HG02588 (cell line): ENCODE measurements at regions not wholly inside any gene's neighbourhood (a gene's known extent, or its start where the extent isn't known, plus 50 kb on each side); places are given as distances from the start of the nearest gene placed in this dataset.

Experiments
- ATAC-seq: cut with Tn5 transposase; IDR thresholded peaks from one replicate; pipeline ENCODE4 v1.9.1; 2021; ENCODE audit warnings: mild to moderate bottlenecking, moderate library complexity; ENCODE audit not compliant: unreplicated experiment

DNA sequence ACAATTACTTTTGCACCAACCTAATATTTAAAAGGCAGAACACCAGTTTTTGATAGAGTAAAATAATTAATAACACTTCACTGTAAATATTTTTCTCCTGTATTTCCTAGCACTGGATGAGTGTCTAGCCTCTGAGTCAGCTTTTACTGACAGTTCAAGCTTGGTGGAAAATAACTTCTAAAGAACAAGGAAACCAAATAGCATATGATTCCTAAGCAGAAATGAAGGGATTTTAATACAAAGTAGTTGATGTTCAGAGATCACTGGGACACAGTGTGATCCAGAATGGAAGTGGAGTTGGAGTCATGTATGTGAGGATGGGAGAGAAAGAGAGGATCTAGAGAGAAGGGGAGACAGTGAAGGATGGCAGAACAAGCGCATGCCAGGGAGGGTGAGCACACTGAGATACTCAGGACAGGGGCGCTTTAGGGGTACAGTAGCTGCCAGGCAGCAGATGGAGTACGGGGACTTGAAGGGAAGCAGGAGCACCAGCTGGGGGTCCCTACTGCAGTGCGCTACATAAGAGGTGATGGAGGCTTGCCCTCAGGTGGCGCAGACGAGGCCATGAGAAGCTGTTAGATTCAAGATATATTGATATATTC lies 117.9 kb upstream of the KLF6 start:
- ATAC-seq, result peak; percentile 37

- ATAC-seq, result peak; percentile 95
Measured at GRCh38 chr10:3902054-3902808, 117.2 kb upstream of the KLF6 start.

DNA sequence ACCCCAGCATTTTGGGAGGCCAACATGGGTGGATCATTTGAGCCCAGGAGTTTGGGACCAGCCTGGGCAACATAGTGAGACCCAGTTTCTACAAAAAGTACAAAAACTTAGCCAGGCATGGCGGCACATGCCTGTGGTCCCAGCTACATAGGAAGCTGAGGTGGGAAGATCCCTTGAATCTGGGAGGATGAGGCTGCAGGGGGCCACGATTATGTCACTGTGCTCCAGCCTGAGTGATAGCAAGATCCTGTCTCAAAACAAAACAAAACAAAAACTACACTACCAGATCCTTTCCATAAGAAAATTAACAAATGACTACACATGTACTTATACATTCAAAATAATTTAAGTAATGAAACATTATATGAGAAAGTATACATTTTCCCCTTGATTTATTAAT lies 116.4 kb upstream of the KLF6 start:
- no peak for ATAC-seq

GRCh38 chr10:3900391-3900790 lies 115.4 kb upstream of the KLF6 start:
- ATAC-seq, result no peak

- ATAC-seq, result no peak
Measured at GRCh38 chr10:3898821-3899220, 113.8 kb upstream of the KLF6 start.

DNA sequence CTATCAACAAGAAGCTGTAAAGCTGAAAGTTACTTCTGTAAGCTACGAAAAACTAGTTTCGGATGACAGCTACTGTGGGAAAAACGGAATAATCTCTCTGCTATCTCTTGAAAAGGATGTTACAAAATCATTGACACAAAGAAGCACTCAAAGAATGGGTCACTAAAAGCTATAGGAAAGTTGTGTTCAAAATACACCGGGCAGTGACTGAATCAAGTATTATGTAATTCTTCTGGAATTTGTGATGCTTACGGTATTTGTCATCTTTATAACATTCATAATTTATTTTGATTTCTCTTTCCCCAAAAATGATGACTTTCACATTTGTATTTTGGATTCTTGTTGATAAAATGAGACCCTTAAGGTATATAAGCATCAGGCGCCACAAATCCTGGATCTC lies 112.1 kb upstream of the KLF6 start:
- ATAC-seq, result no peak

GRCh38 chr10:3896161-3896560 lies 111.2 kb upstream of the KLF6 start:
- no peak for ATAC-seq

DNA sequence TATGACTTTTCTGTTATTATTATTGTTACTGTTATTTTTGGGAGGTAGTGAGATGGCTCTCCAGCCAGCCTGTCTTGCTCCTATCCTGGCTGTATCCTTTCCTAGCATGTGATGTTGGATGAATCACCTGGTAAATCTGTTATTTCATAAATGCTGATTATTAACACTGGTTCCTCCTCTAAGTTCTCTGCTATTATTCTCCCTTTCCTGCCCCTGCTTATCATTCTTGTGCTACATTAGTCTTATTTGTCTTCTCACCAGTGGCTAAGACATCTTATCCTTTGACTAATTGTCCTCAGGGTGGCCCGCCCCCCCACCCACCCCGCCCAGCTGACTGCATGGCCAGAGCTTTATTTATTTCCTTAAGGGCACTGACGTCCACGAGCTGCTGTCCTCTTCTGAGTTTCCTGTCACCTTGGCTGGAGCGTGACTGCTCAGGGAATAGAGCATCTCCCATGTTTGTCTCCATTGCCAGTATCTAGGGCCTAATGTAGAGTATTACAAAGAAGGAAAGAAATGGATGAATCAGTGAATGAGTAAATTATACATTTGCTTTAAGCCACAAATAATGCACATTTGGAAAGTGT lies 110.1 kb upstream of the KLF6 start:
- ATAC-seq, result no peak

GRCh38 chr10:3893901-3894563 lies 109.0 kb upstream of the KLF6 start:
- ATAC-seq, result no peak

- no peak for ATAC-seq
Measured at GRCh38 chr10:3892440-3893425, 107.7 kb upstream of the KLF6 start.

DNA sequence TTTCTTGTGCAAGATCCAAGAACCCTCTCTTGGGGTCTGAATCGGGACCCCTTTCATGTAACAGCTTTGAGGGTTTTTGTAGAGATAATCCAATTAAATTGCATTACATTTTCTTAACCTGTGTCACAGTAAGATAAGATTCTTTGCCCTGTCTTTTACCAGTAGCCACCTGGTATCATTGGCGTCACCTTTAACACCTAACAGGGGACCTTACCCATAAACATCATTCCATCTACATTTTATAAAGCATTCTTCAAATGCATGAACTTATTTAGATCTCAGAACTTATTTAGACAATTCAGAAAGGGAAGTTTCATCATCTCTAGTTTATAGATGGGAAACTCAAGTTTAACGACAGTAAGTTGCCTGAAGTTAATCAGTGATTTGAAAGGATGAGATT lies 106.4 kb upstream of the KLF6 start:
- no peak for ATAC-seq

DNA sequence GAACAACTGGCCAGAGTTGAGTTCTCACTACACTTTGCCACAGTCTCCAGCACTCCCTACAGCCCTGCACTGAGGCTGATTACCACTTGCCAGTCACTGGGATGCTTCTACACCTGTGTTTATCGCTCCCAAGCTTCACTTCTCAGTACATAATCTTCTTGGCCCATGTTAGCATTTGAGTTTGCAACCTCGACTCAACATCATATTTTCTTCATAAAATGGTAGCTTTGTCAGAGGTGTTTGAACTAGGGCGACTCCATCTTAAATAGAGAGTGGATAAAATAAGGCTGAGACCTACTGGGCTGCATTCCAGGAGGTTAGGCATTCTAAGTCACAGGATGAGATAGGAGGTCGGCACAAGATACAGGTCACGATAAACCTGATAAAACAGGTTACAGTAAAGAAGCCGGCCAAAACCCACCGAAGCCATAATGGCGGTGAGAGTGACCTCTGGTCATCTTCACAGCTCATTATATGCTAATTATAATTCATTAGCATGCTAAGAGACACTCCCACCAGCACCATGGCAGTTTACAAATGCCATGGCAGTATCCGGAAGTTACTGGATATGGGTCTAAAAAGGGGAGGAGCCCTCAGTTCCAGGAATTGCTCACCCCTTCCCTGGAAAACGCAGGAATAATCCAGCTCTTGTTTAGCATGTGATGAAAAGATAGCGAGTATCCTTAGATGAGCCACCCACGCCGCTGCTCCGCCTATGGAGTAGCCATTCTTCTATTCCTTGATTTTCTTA lies 105.8 kb upstream of the KLF6 start:
- no peak for ATAC-seq

DNA sequence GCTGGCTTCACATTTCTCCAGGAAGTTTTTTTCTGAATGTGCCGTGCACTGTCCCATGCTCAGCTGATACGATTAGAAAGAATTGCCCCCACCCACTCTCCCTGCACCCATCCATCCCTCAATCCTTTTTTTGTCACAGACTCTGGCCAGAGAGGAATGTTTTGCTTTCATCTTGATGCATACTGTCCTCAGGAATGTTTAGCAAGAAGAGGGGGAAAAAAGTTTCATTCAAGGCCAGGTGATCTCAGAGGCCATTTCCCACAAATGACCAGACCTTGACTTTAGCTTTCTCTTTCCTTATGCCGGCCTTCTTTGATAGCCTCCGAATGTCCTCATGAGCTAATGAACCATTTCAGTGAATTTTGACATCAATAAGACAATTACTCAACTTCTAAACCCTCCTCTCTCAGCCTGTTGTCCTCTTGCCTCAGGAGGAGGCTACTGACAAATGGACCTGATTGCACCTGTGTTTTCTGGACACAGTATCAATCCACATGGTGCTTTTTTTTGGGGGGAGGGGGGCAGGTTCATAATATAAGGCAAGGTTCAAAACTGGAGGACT lies 105.0 kb upstream of the KLF6 start:
- ATAC-seq, result no peak

GRCh38 chr10:3887885-3888476 lies 103.0 kb upstream of the KLF6 start:
- ATAC-seq, result peak; percentile 72

DNA sequence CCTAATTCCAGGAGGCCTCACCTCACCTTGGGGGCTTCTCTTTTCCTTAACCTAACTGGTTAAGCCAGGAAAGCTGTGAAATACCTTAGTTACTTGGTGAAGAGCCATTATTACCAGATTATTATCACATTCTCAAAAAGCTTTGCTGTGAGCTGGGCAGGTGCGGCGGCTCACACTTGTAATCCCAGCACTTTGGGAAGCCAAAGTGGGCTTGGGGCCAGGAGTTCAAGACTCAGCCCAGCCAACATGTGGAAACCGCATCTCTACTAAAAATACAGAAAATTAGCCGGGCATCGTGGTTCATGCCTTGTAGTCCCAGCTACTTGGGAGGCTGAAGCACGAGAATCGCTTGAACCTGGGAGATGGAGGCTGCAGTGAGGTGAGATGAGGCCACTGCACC lies 102.4 kb upstream of the KLF6 start:
- no peak for ATAC-seq

DNA sequence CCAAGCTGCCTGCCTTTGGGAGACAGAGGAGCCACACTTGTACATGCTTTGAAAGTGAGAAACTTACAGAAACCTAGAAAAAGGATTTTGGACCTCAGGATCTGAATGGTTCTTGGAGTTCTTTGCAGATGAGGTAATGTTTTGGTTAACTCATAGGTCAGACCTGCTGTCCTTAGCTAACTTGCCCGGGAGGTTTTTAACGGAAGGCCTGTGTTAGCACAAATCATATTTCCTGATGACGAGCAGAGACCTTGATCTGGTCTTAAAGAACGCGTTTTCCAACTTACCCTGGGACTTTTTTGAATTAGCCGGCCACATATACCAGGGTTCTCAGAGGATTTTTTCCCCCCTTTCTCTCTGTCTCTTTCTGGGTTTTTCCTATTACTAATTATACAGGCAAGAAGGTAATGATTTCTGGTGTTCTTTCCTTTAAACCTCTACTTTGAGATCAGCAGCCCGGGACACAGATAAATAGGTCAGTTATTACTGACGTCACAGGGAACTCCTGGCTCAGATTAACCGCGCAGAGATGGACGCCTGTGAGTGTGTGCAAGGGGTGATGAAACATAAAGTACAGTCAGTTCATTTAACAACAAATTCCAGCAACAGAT lies 101.7 kb upstream of the KLF6 start:
- peak; percentile 46 for ATAC-seq

DNA sequence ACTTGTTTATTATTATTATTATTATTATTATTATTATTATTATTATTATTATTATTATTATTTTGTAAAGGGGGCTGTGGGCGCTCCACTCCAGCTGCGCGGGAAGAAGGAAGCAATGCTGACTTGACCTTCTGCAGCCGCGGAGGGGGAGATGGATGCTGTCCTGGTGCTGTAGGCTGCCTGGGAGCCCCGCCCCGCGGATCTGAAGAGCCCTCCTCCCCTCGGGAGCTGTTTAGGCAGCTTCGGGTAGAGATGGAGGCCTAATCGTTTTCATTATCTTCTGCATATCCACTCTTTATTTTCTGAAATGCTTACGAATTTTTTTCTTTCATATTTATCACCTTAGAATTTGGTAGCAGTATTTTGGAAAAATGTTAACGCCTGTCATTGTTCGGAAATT lies 101.2 kb upstream of the KLF6 start:
- no peak for ATAC-seq

DNA sequence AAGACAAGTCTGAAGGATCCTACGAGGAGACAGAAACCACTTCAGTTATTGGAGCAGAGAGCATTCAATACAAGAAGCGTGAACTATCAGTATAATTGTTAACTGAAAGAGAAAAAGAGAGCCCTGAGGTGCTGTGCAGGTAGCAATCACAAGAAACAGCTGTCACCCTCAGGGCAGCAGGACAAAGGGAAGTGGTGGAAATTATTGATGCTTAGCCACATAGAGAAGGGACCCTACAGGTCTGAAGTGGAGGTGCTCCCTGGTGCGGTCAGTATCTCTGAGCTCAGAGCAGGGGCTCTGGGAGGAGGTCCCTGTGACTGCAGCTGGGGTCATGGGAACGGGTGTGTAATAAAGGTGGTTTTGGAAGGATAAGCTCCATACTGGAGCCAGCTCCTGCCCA lies 97.8 kb upstream of the KLF6 start:
- ATAC-seq, result no peak

GRCh38 chr10:3881622-3882021 lies 96.6 kb upstream of the KLF6 start:
- ATAC-seq, result no peak
